ENCODE measurements at regions not wholly inside any gene's neighbourhood (a gene's known extent, or its start where the extent isn't known, plus 50 kb on each side); places are given as distances from the start of the nearest gene placed in this dataset.

GRCh38 chr13:63086286-63086685 lies 1670.6 kb upstream of the PCDH20 start:
- Histone ChIP-seq H3K4ac (ENCODE audit: low read depth, low read length) (no peak overlapping the region), H4K5ac (ENCODE audit: insufficient read length, low read depth, low read length) (no peak overlapping the region), H3K14ac (ENCODE audit: insufficient read depth, low read length) (no peak overlapping the region), H2BK12ac (ENCODE audit: insufficient read length, low read depth, low read length) (no peak overlapping the region), H3K27ac (ENCODE audit: insufficient read length, low read depth, low read length) (no peak overlapping the region), H2BK120ac (ENCODE audit: low read depth, low read length, poor library complexity, severe bottlenecking) (no peak overlapping the region), H3K79me2 (ENCODE audit: insufficient read depth, low read length) (no peaks in the 10 kb centered on the region), H3K23me2 (ENCODE audit: insufficient read length, low read depth, low read length, poor library complexity, severe bottlenecking) (no peaks in the 10 kb centered on the region), H2AFZ (ENCODE audit: low read length) (no peak overlapping the region), H2BK5ac (ENCODE audit: insufficient read length, low read length) (no peak overlapping the region), H3K56ac (ENCODE audit: insufficient read length, low read depth, low read length) (no peak overlapping the region), H3K27me3 (ENCODE audit: insufficient read depth, low read length) (no peaks in the 10 kb centered on the region), H2AK5ac (ENCODE audit: insufficient read length, low read length) (no peak overlapping the region), H3T11ph (ENCODE audit: low read length) (no peak overlapping the region), H3K79me1 (ENCODE audit: insufficient read depth, low read depth, low read length, poor library complexity, severe bottlenecking) (no peaks in the 10 kb centered on the region), H3K4me1 (ENCODE audit: insufficient read depth, low read length) (no peaks in the 10 kb centered on the region), H2BK15ac (ENCODE audit: low read depth, low read length) (no peak overlapping the region), H4K91ac (ENCODE audit: insufficient read length, low read depth, low read length) (no peak overlapping the region), H3K9ac (ENCODE audit: extremely low read depth, insufficient read length, low read length) (no peak overlapping the region), H3K4me2 (ENCODE audit: insufficient read depth, insufficient read length, low read length) (no peak overlapping the region), H4K8ac (replicated peaks; ENCODE audit: insufficient read length, low read depth, low read length) (no peak overlapping the region), H3K9me3 (ENCODE audit: control insufficient read depth, low read depth, low read length) (no peaks in the 10 kb centered on the region), H4K20me1 (ENCODE audit: control insufficient read depth, insufficient read depth, insufficient read length) (no peaks in the 10 kb centered on the region), H3K23ac (ENCODE audit: insufficient read length, low read depth, low read length) (no peak overlapping the region), H2BK20ac (ENCODE audit: low read depth, low read length, poor library complexity, severe bottlenecking) (no peak overlapping the region), H3K18ac (ENCODE audit: insufficient read length, low read depth, low read length) (no peak overlapping the region)
- Mint-ChIP-seq H3K27me3 (ENCODE audit: low read depth) (no peaks in the 10 kb centered on the region), H3K27ac (no peak overlapping the region), H3K4me1 (peaks cover 0 to 5% of the 10 kb centered on the region in 2 experiments; a peak in 2 of 4 replicates), H3K4me3 (no peak overlapping the region), H3K36me3 (ENCODE audit: insufficient read depth in 1 of 3, low read depth in 3 of 3) (peaks cover 0 to 3% (median 2%) of the 10 kb centered on the region in 3 experiments; a peak in 1 of 7 replicates), H3K9me3 (peaks cover 0 to 3% of the 10 kb centered on the region in 2 experiments; a peak in 2 of 5 replicates)
- TF ChIP-seq, protein P1, sequence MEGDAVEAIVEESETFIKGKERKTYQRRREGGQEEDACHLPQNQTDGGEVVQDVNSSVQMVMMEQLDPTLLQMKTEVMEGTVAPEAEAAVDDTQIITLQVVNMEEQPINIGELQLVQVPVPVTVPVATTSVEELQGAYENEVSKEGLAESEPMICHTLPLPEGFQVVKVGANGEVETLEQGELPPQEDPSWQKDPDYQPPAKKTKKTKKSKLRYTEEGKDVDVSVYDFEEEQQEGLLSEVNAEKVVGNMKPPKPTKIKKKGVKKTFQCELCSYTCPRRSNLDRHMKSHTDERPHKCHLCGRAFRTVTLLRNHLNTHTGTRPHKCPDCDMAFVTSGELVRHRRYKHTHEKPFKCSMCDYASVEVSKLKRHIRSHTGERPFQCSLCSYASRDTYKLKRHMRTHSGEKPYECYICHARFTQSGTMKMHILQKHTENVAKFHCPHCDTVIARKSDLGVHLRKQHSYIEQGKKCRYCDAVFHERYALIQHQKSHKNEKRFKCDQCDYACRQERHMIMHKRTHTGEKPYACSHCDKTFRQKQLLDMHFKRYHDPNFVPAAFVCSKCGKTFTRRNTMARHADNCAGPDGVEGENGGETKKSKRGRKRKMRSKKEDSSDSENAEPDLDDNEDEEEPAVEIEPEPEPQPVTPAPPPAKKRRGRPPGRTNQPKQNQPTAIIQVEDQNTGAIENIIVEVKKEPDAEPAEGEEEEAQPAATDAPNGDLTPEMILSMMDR (conservative IDR thresholded peaks at IDR 0.05) = no peak
- WGBS (ENCODE audit: extremely low coverage, insufficient read length, low lambda C conversion rate) = no CpG with 5 or more reads among the region's 5 CpGs
- no peak for DNase-seq
